Duodenal mucosa (tissue), 2 donors: ENCODE measurements at regions not wholly inside any gene's neighbourhood (a gene's known extent, or its start where the extent isn't known, plus 50 kb on each side); places are given as distances from the start of the nearest gene placed in this dataset.

Experiments
- H3K27ac ChIP-seq: one replicate; pipeline ENCODE4 v1.7.0; 2013; ENCODE audit warnings: low read depth, low read length
- H3K27me3 ChIP-seq, 2 donors: one replicate each; pipeline ENCODE4 v1.7.0; 2013; ENCODE audit warnings: low read length in 2 of 2, control low read depth in 1 of 2; ENCODE audit not compliant: insufficient read depth in 2 of 2, control insufficient read depth in 1 of 2
- H3K36me3 ChIP-seq, 2 donors: one replicate each; pipeline ENCODE4 v1.7.0; 2013; ENCODE audit warnings: low read length in 2 of 2, control low read depth in 1 of 2; ENCODE audit not compliant: insufficient read depth in 2 of 2, control insufficient read depth in 1 of 2
- H3K4me1 ChIP-seq, 2 donors: one replicate each; pipeline ENCODE4 v1.7.0; 2013; ENCODE audit warnings: low read length in 2 of 2, control low read depth in 1 of 2; ENCODE audit not compliant: insufficient read depth in 2 of 2, control insufficient read depth in 1 of 2
- H3K4me3 ChIP-seq, 2 donors: one replicate each; pipeline ENCODE4 v1.7.0; 2013; ENCODE audit warnings: low read length in 2 of 2, low read depth in 1 of 2
- H3K9ac ChIP-seq, 2 donors: one replicate each; pipeline ENCODE4 v1.7.0; 2013; ENCODE audit warnings: low read length in 2 of 2, low read depth in 1 of 2
- H3K9me3 ChIP-seq, 2 donors: one replicate each; pipeline ENCODE4 v1.7.0; 2013; ENCODE audit warnings: low read length in 2 of 2, control low read depth in 1 of 2; ENCODE audit not compliant: control insufficient read depth in 1 of 2

DNA sequence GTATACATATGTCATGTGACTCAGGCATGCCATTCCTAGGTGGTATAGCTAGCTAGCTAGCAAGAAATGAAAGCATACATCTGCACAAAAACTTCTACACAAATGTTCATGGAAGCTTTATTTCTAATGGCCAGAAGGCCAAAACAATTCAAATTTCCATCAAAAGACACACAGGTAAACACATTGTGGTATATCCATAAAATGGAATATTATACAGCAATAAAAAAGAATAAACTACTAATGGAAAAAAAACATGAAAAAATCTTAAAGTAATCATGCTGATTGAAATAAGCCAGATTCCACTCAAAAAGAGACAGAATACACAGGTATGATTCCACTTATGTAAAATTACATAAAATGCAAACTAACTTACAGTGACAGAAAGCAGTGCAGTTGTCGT is 154.3 kb downstream of the MACC1 start:
- no peaks in the 10 kb centered on the region for H3K36me3 ChIP-seq
- no peak overlapping the region for H3K9ac ChIP-seq
- no peak overlapping the region for H3K27ac ChIP-seq
- H3K4me1 ChIP-seq = peaks cover 0 to 5% of the 10 kb centered on the region in 2 donors
- no peaks in the 10 kb centered on the region for H3K27me3 ChIP-seq
- H3K9me3 ChIP-seq = peaks cover 0 to 5% of the 10 kb centered on the region in 2 donors
- H3K4me3 ChIP-seq = no peak overlapping the region

DNA sequence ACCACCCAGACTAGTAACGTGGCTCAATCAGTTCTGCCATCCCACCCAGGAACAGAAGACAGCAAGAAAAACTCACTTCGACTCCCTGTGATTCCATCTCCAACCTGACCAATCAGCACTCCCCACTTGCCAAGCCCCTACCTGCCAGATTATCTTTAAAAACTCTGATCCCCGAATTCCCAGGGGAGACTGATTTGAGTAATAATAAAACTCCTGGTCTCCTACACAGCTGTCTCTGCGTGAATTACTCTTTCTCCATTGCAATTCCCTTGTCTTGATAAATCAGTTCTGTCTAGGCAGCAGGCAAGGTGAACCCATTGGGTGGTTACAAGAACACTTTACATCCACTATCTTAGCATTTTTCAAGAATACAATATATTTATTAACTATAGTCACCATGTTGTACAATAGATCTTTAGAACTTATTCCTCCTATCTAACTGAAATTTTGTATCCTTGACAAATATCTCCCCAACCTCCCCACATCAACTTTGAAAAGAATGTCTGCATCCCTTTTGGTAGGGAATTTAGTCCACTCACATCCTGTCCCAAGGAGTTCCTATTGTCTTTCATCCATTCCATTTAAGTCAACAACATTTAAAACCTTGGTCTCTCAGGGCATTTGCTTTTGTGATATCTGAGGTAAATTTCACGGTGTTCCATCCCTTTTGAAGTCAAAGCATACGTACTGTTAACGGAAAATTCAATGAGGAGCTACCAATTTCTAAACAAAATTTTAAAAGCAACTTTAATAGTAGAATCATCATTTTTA is 163.7 kb downstream of the MACC1 start:
- Histone ChIP-seq H3K36me3 (no peaks in the 10 kb centered on the region), H3K4me1 (no peaks in the 10 kb centered on the region), H3K27ac (no peak overlapping the region), H3K9me3 (no peaks in the 10 kb centered on the region), H3K4me3 (no peak overlapping the region), H3K9ac (no peak overlapping the region), H3K27me3 (no peaks in the 10 kb centered on the region)

DNA sequence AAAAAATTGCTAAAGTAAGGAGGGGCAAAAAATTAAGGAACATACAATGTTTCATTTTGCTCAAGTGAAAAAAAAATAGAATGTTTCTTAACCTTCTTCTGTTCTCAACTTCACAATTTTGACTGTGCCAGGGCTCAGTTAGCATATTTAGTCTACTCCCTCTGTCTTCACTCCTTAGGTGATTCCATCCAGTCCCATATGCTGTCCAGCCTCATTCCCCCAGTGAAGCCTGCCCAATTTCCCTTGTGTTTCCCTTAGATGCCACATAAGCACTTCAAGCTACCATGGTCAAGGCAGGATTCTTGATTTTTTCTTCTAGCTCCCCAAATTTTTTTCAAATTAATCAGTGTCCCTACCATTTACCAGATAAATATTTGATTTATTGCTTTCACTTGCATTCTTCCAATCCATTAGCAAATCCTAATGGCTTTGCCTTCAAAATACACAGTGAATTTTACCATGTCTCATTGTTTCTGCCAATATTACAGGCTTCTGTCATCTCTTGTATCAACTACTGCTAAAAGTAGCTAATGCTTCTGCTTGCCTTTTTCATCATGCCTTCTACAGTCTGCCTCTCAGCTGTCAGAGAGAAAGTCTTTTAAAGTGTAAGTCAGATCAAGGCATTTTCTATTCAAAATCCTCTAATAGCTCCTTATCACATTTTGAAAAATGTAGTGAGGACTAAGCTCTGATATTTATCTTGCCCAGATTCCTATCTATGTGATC is 166.8 kb downstream of the MACC1 start:
- H3K27ac ChIP-seq = no peak overlapping the region
- H3K4me3 ChIP-seq = no peak overlapping the region
- no peaks in the 10 kb centered on the region for H3K9me3 ChIP-seq
- no peaks in the 10 kb centered on the region for H3K4me1 ChIP-seq
- no peaks in the 10 kb centered on the region for H3K36me3 ChIP-seq
- H3K9ac ChIP-seq = no peak overlapping the region
- H3K27me3 ChIP-seq = no peaks in the 10 kb centered on the region

DNA sequence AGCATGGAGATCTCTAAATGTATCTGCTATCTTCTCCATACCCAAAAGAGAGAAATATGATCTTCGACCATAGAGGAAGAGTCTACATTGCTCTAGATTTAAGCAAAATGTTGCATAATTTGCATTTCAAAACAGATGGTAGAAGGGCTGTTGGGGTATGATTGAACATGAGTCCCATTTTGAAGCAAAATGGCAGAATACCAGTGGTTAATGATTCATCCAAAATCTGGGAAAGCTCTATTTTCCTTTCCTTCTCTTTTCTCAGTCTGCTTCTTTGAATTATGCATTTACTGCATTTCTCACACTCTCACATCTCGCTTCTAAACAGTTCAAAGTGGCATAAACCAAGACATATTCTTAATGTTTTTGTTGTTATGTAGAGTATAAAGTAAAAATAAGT is 178.5 kb downstream of the MACC1 start:
- Histone ChIP-seq H3K9ac (no peak overlapping the region), H3K27ac (no peak overlapping the region), H3K4me3 (no peak overlapping the region), H3K4me1 (no peaks in the 10 kb centered on the region), H3K36me3 (no peaks in the 10 kb centered on the region), H3K27me3 (no peaks in the 10 kb centered on the region), H3K9me3 (no peaks in the 10 kb centered on the region)

DNA sequence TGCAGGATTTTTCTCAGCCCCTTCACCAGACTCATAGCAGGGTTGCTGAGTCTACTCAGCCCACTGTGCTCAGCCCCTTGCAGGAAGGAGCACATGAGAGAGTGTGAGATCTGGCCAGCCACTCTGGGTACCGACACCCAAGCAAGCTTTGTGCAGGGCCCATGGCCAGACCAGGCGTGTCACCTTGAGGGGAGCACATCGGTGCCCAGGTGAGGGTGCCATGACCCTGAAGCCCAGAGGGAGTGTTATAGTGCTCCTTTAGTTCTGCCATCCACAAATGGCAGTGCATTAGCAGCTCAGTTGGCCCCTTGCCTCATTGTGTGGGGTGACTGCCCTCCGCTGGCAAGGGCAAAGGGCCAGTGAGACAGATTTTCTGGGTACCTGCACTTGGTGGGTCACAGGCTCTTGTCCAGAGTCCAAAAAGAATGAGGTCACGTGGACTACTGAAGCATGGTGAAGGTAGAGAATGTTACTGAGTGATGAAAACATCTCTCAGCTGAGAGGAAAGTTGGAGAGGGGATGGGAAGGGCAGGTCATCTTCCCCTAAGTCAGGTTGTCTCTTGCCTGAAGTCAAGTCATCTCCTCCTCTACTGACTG is 181.8 kb downstream of the MACC1 start:
- Histone ChIP-seq H3K9ac (no peak overlapping the region), H3K27ac (no peak overlapping the region), H3K4me1 (no peaks in the 10 kb centered on the region), H3K9me3 (no peaks in the 10 kb centered on the region), H3K36me3 (no peaks in the 10 kb centered on the region), H3K27me3 (no peaks in the 10 kb centered on the region), H3K4me3 (no peak overlapping the region)

- no peaks in the 10 kb centered on the region for H3K27me3 ChIP-seq
- H3K4me1 ChIP-seq = no peaks in the 10 kb centered on the region
- no peaks in the 10 kb centered on the region for H3K36me3 ChIP-seq
- no peak overlapping the region for H3K4me3 ChIP-seq
- H3K27ac ChIP-seq = no peak overlapping the region
- no peaks in the 10 kb centered on the region for H3K9me3 ChIP-seq
- no peak overlapping the region for H3K9ac ChIP-seq
These were observed 183.4 kb downstream of the MACC1 start for GRCh38 chr7:20033621-20034400.

- Histone ChIP-seq H3K9ac (no peak overlapping the region), H3K27me3 (no peaks in the 10 kb centered on the region), H3K9me3 (no peaks in the 10 kb centered on the region), H3K27ac (no peak overlapping the region), H3K4me1 (no peaks in the 10 kb centered on the region), H3K4me3 (no peak overlapping the region), H3K36me3 (no peaks in the 10 kb centered on the region)
These were observed 184.4 kb downstream of the MACC1 start for GRCh38 chr7:20032741-20033140.

- Histone ChIP-seq H3K27me3 (no peaks in the 10 kb centered on the region), H3K9me3 (no peaks in the 10 kb centered on the region), H3K4me3 (no peak overlapping the region), H3K9ac (no peak overlapping the region), H3K4me1 (no peaks in the 10 kb centered on the region), H3K27ac (no peak overlapping the region), H3K36me3 (no peaks in the 10 kb centered on the region)
These were observed 186.2 kb downstream of the MACC1 start for GRCh38 chr7:20030915-20031362.

DNA sequence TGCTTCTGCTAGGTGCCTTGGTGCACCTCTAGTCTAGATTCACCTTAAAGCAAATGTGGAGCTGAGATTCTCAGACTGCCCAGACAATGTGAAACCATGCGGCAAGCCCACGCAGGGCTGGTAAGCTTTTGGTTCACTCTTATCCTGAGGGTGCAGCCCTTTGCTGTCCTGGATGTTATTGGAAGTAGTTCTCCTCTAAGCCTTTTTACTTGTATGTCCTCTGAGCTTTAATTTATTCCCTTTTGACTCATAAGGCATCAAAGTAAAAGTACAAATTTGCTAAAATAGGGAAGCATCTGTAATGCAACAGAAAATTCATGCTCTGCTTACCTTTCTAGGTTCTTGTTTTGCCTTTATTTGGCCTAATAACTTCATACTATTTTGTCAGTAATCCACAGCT is 186.8 kb downstream of the MACC1 start:
- H3K36me3 ChIP-seq = no peaks in the 10 kb centered on the region
- no peak overlapping the region for H3K4me3 ChIP-seq
- no peaks in the 10 kb centered on the region for H3K27me3 ChIP-seq
- H3K4me1 ChIP-seq = no peaks in the 10 kb centered on the region
- H3K27ac ChIP-seq = no peak overlapping the region
- H3K9ac ChIP-seq = no peak overlapping the region
- no peaks in the 10 kb centered on the region for H3K9me3 ChIP-seq

DNA sequence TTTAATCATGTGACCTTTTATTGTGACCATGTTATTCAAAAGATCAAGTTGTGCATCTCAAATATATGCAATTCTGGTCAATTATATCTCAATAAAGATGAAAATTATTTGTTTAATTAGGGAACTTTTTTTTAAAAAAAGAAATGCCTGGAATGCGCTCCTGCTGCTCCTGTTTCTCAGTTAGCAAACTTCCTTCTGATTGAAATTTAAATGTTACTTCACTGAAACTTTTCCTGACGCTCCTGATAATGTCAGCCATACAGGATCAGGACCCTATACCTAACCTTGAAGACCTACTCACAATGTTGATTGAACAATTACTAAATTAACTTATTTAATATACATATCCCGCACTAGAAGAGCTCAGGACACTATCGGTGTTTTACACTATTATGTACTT is 190.4 kb downstream of the MACC1 start:
- Histone ChIP-seq H3K9me3 (peaks cover 0 to under 1% of the 10 kb centered on the region in 2 donors), H3K27ac (no peak overlapping the region), H3K4me1 (no peaks in the 10 kb centered on the region), H3K27me3 (no peaks in the 10 kb centered on the region), H3K9ac (no peak overlapping the region), H3K4me3 (no peak overlapping the region), H3K36me3 (no peaks in the 10 kb centered on the region)
